AG10803 (cell line): ENCODE measurements at regions not wholly inside any gene's neighbourhood (a gene's known extent, or its start where the extent isn't known, plus 50 kb on each side); places are given as distances from the start of the nearest gene placed in this dataset.
"Not testable (repeated sequence)": the region's sequence is repeated elsewhere in the genome, so short reads cannot be mapped to it uniquely, and the experiment has no call there.

Source experiments
- DNase-seq: peaks from one replicate; pipeline ENCODE4 v3.0.0; 2010; ENCODE audit warnings: low read depth
- H3K4me3 ChIP-seq: 2 replicates; pipeline ENCODE4 v1.5.1; 2011; ENCODE audit warnings: mild to moderate bottlenecking, low read length, control low read depth
- CTCF ChIP-seq: conservative IDR thresholded peaks from 2 replicates; pipeline ENCODE4 v1.5.1; 2011; ENCODE audit warnings: mild to moderate bottlenecking, low read length, control low read depth, inconsistent platforms

GRCh38 chr10:124243702-124244121, 150.3 kb upstream of the CHST15 start:
- no peak for TF ChIP-seq CTCF
- no peak overlapping the region for H3K4me3 ChIP-seq
- no peak for DNase-seq

GRCh38 chr10:124242791-124243190, 149.4 kb upstream of the CHST15 start:
- DNase-seq = no peak
- no peak for TF ChIP-seq CTCF
- no peak overlapping the region for H3K4me3 ChIP-seq

- TF ChIP-seq CTCF = no peak
- no peak for DNase-seq
- H3K4me3 ChIP-seq = no peak overlapping the region
These were observed 149.0 kb upstream of the CHST15 start for GRCh38 chr10:124242365-124242764.

- H3K4me3 ChIP-seq, DNase-seq: not testable (repeated sequence)
These were observed 148.1 kb upstream of the CHST15 start for GRCh38 chr10:124241510-124241909.

- H3K4me3 ChIP-seq = no peak overlapping the region
- no peak for TF ChIP-seq CTCF
- DNase-seq = no peak
These were observed 147.5 kb upstream of the CHST15 start for GRCh38 chr10:124240839-124241291.

- no peak for DNase-seq
- H3K4me3 ChIP-seq = no peak overlapping the region
- no peak for TF ChIP-seq CTCF
These were observed 146.3 kb upstream of the CHST15 start for GRCh38 chr10:124239696-124240095.

- no peak for DNase-seq
- no peak overlapping the region for H3K4me3 ChIP-seq
- no peak for TF ChIP-seq CTCF
These were observed 145.7 kb upstream of the CHST15 start for GRCh38 chr10:124239134-124239533.

GRCh38 chr10:124238367-124238766, 145.0 kb upstream of the CHST15 start:
- no peak overlapping the region for H3K4me3 ChIP-seq
- TF ChIP-seq CTCF = no peak
- DNase-seq = no peak
